B cell (primary cell): ENCODE measurements at regions not wholly inside any gene's neighbourhood (a gene's known extent, or its start where the extent isn't known, plus 50 kb on each side); places are given as distances from the start of the nearest gene placed in this dataset.

Experiments used
- ATAC-seq: fragments of 200-7000 bp; cut with Tn5 transposase; one replicate; pipeline ENCODE4 v1.10.0; 2021; ENCODE audit warnings: low read depth, mild to moderate bottlenecking, moderate number of reproducible peaks, moderate library complexity
- CTCF ChIA-PET: fragments of 350-600 bp; sonication (Branson Sonifier 250); formaldehyde crosslinking; loops from one replicate; lab custom pipeline; 2021; ENCODE audit warnings: antibody characterized with exemption, inconsistent platforms; lab: Charles Lee
- POLR2A ChIA-PET: fragments of 350-600 bp; sonication (Branson Sonifier 250); formaldehyde crosslinking; loops from one replicate; lab custom pipeline; 2021; ENCODE audit warnings: antibody characterized with exemption; lab: Charles Lee
- DNase-seq: peaks from one replicate; pipeline ENCODE4 v3.0.0; 2013
- H2AFZ ChIP-seq: 2 replicates; pipeline ENCODE4 v1.6.1; 2012; ENCODE audit warnings: mild to moderate bottlenecking, low read depth, low read length; ENCODE audit not compliant: insufficient read depth, poor library complexity, severe bottlenecking
- H3K27ac ChIP-seq, 2 donors: 1 replicate in 1 of 2; 2 replicates in 1 of 2; pipeline ENCODE4 v1.5.1; 2012 to 2013; ENCODE audit warnings: low read length in 2 of 2, mild to moderate bottlenecking in 2 of 2, moderate library complexity in 1 of 2
- H3K27me3 ChIP-seq, 4 experiments: fragments of 200-600 bp in 1 of 4; sonication (generic) in 1 of 4; replicated peaks in 1 of 4; 1 replicate in 2 of 4; 2 replicates in 2 of 4; pipeline versions ENCODE4 v1.6.1 to v1.7.0; 2013 to 2016; ENCODE audit warnings: low read length in 3 of 4, mild to moderate bottlenecking in 2 of 4, mixed read lengths in 1 of 4, moderate library complexity in 1 of 4; ENCODE audit not compliant: insufficient read depth in 4 of 4, control insufficient read depth in 3 of 4; ENCODE audit errors: control extremely low read depth in 1 of 4
- H3K36me3 ChIP-seq, 2 experiments: replicated peaks in 1 of 2; 1 replicate in 1 of 2; 2 replicates in 1 of 2; pipeline versions ENCODE4 v1.6.1 to v1.7.1; 2013; ENCODE audit warnings: low read length in 1 of 2; ENCODE audit not compliant: insufficient read depth in 2 of 2, control insufficient read depth in 1 of 2; ENCODE audit errors: control extremely low read depth in 1 of 2, extremely low read depth in 1 of 2
- H3K4me1 ChIP-seq, 2 donors: fragments of 200-600 bp in 1 of 2; sonication (generic) in 1 of 2; 1 replicate in 1 of 2; 2 replicates in 1 of 2; pipeline versions ENCODE4 v1.5.1 to v1.6.1; 2013 to 2017; ENCODE audit warnings: low read length in 2 of 2; ENCODE audit not compliant: control insufficient read depth in 2 of 2, insufficient read depth in 2 of 2
- H3K4me2 ChIP-seq: replicated peaks from 2 replicates; pipeline ENCODE3; 2012; ENCODE audit warnings: mild to moderate bottlenecking, low read depth, low read length; ENCODE audit not compliant: poor library complexity, severe bottlenecking
- H3K4me3 ChIP-seq, 5 experiments: fragments of 200-600 bp in 1 of 5; sonication (generic) in 1 of 5; 1 replicate in 3 of 5; 2 replicates in 2 of 5; pipeline versions ENCODE4 v1.5.1 to v1.7.0; 2011 to 2016; ENCODE audit warnings: low read length in 4 of 5, mild to moderate bottlenecking in 4 of 5, low read depth in 2 of 5, control low read depth in 1 of 5, moderate library complexity in 1 of 5; ENCODE audit not compliant: insufficient read depth in 1 of 5; ENCODE audit errors: control extremely low read depth in 1 of 5, extremely low read depth in 1 of 5
- H3K79me2 ChIP-seq: fragments of 200-600 bp; sonication (generic); one replicate; pipeline ENCODE4 v1.6.0; 2016; ENCODE audit warnings: low read length; ENCODE audit not compliant: control insufficient read depth, insufficient read depth
- H3K9ac ChIP-seq: fragments of 200-600 bp; sonication (generic); 2 replicates; pipeline ENCODE4 v1.6.1; 2017; ENCODE audit warnings: mild to moderate bottlenecking, low read length, moderate library complexity
- H3K9me3 ChIP-seq, 3 donors: one replicate each; pipeline versions ENCODE4 v1.6.1 to v1.7.1; 2013; ENCODE audit warnings: low read length in 2 of 3; ENCODE audit not compliant: control insufficient read depth in 2 of 3, insufficient read depth in 1 of 3; ENCODE audit errors: control extremely low read depth in 1 of 3
- H4K20me1 ChIP-seq: 2 replicates; pipeline ENCODE4 v1.6.0; 2012; ENCODE audit warnings: mild to moderate bottlenecking, low read length; ENCODE audit not compliant: insufficient read depth, control insufficient read depth, poor library complexity, severe bottlenecking
- H3K27ac Mint-ChIP-seq: one replicate; pipeline ENCODE4 v1.8.0; 2021; ENCODE audit warnings: mixed read lengths
- H3K27me3 Mint-ChIP-seq: one replicate; pipeline ENCODE4 v1.8.0; 2021; ENCODE audit warnings: mixed read lengths
- H3K4me1 Mint-ChIP-seq: one replicate; pipeline ENCODE4 v1.8.0; 2021; ENCODE audit warnings: mixed read lengths
- H3K4me3 Mint-ChIP-seq: one replicate; pipeline ENCODE4 v1.8.0; 2021; ENCODE audit warnings: mixed read lengths
- H3K9me3 Mint-ChIP-seq: one replicate; pipeline ENCODE4 v1.8.0; 2022; ENCODE audit warnings: mixed read lengths; ENCODE audit not compliant: insufficient read depth
- EZH2 ChIP-seq: IDR thresholded peaks from 2 replicates; pipeline ENCODE4 v1.6.1; 2012; ENCODE audit warnings: borderline replicate concordance, low read depth, mild to moderate bottlenecking, moderate library complexity, low read length; ENCODE audit not compliant: insufficient read depth, poor library complexity, severe bottlenecking
- WGBS: methylation state at CpG from one replicate; pipeline ENCODE4 v1.1.5; 2013; ENCODE audit warnings: missing lambda C conversion rate; ENCODE audit not compliant: insufficient coverage; 5-methylcytosine and 5-hydroxymethylcytosine counted together
- intact Hi-C: fragments of 100-400 bp; cut with micrococcal nuclease; formaldehyde crosslinking; loops from one replicate; pipeline ENCODE4 v1.10.0; 2022
- TF ChIP-seq, protein P1 (sequence below): fragments of 200-600 bp; IDR thresholded peaks from one replicate; pipeline ENCODE4 v1.8.0; 2022; ENCODE audit warnings: antibody characterized with exemption, mild to moderate bottlenecking

DNA sequence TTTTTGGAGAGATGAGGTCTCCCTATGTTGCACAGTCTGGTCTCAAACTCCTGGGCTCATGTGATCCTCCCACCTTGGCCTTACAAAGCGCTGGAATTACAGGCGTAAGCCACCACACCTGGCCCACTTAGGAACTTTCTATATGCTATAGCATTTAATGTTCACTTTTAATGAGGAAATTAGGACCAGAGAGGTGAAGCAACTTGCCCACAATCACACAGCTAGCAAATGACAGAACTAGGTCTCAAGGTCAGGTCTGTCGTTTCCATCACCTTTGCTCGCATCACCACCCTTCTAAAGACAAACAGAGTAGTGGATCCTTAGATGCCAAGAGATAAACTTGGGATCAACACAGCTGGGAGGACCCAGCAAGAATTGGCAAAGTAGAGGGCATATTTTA, 381.7 kb downstream of the CD83 start:
- H3K27me3 Mint-ChIP-seq = no peaks in the 10 kb centered on the region
- Histone ChIP-seq H3K4me2 (no peak overlapping the region), H3K36me3 (no peaks in the 10 kb centered on the region), H3K27ac (no peak overlapping the region), H4K20me1 (no peaks in the 10 kb centered on the region), H3K4me3 (no peak overlapping the region), H3K4me1 (no peaks in the 10 kb centered on the region), H3K27me3 (no peaks in the 10 kb centered on the region), H2AFZ (no peak overlapping the region), H3K9me3 (peaks cover 0 to 9% (median 8%) of the 10 kb centered on the region in 3 donors), H3K9ac (no peak overlapping the region), H3K79me2 (no peaks in the 10 kb centered on the region)
- ChIA-PET CTCF (no interaction called here), POLR2A (no interaction called here)
- DNase-seq (no peak), ATAC-seq (no peak)
- no peaks in the 10 kb centered on the region for H3K4me1 Mint-ChIP-seq
- intact Hi-C loops = no loop called here
- no peak overlapping the region for H3K4me3 Mint-ChIP-seq
- TF ChIP-seq EZH2 = no peak
- TF ChIP-seq, protein P1, sequence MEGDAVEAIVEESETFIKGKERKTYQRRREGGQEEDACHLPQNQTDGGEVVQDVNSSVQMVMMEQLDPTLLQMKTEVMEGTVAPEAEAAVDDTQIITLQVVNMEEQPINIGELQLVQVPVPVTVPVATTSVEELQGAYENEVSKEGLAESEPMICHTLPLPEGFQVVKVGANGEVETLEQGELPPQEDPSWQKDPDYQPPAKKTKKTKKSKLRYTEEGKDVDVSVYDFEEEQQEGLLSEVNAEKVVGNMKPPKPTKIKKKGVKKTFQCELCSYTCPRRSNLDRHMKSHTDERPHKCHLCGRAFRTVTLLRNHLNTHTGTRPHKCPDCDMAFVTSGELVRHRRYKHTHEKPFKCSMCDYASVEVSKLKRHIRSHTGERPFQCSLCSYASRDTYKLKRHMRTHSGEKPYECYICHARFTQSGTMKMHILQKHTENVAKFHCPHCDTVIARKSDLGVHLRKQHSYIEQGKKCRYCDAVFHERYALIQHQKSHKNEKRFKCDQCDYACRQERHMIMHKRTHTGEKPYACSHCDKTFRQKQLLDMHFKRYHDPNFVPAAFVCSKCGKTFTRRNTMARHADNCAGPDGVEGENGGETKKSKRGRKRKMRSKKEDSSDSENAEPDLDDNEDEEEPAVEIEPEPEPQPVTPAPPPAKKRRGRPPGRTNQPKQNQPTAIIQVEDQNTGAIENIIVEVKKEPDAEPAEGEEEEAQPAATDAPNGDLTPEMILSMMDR = no peak
- H3K9me3 Mint-ChIP-seq = no peaks in the 10 kb centered on the region
- H3K27ac Mint-ChIP-seq = no peak overlapping the region
- no CpG with 5 or more reads among the region's 4 CpGs for WGBS

DNA sequence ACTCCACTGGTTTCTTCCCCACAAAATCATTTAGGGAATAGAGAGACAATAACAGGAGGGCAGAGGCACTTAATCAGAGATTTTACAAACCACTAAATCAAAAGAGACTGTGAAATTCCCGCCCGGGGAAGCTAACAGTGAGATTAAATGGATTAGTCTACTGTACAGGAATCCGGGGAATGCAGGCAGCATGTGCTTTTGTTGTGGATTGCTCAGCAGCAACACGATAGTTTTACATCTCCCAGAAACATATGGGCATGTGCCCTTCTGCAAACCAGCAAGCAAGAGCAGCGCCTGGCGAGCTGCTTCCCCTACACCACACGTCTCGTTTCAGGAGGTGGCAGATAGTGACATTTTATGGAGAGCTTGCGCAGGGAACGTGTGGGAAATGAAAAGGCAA, 382.3 kb downstream of the CD83 start:
- intact Hi-C loops = no loop called here
- no peaks in the 10 kb centered on the region for H3K27me3 Mint-ChIP-seq
- 100% methylated on average over 4 of the region's 10 CpGs for WGBS
- ATAC-seq (no peak), DNase-seq (no peak)
- no peaks in the 10 kb centered on the region for H3K36me3 ChIP-seq
- no peaks in the 10 kb centered on the region for H3K4me1 Mint-ChIP-seq
- no peak overlapping the region for H3K4me2 ChIP-seq
- H4K20me1 ChIP-seq = no peaks in the 10 kb centered on the region
- ChIA-PET POLR2A (no interaction called here), CTCF (no interaction called here)
- H3K4me3 Mint-ChIP-seq = no peak overlapping the region
- H3K27ac Mint-ChIP-seq = no peak overlapping the region
- no peaks in the 10 kb centered on the region for H3K9me3 Mint-ChIP-seq
- no peaks in the 10 kb centered on the region for H3K79me2 ChIP-seq
- H3K4me3 ChIP-seq = no peak overlapping the region
- no peak overlapping the region for H3K27ac ChIP-seq
- peaks cover 0 to 9% (median 8%) of the 10 kb centered on the region in 3 donors for H3K9me3 ChIP-seq
- TF ChIP-seq, protein P1 = no peak
- no peak for TF ChIP-seq EZH2
- no peak overlapping the region for H2AFZ ChIP-seq
- H3K27me3 ChIP-seq = no peaks in the 10 kb centered on the region
- no peak overlapping the region for H3K9ac ChIP-seq
- H3K4me1 ChIP-seq = no peaks in the 10 kb centered on the region
